Heart left ventricle (tissue), 16 donors: ENCODE measurements at regions not wholly inside any gene's neighbourhood (a gene's known extent, or its start where the extent isn't known, plus 50 kb on each side); places are given as distances from the start of the nearest gene placed in this dataset.

Experiments used
- ATAC-seq, 4 donors: fragments of 200-7000 bp; cut with Tn5 transposase; one replicate each; pipeline ENCODE4 v1.9.1; 2020 to 2022; ENCODE audit warnings: moderate library complexity in 4 of 4, mild to moderate bottlenecking in 3 of 4, moderate number of reproducible peaks in 1 of 4
- DNase-seq, 5 donors: peaks; one replicate each; pipeline ENCODE4 v3.0.0-alpha.2; 2020
- H3K27ac ChIP-seq, 12 donors: fragments of 200-600 bp; sonication (generic) in 4 of 12; one replicate each; pipeline versions ENCODE4 v1.5.0 to v1.8.0; 2016 to 2022; ENCODE audit warnings: mild to moderate bottlenecking in 2 of 12
- H3K27me3 ChIP-seq, 9 donors: fragments of 200-600 bp; sonication (generic) in 2 of 9; one replicate each; pipeline versions ENCODE4 v1.5.1 to v1.8.0; 2016 to 2022; ENCODE audit warnings: mild to moderate bottlenecking in 3 of 9
- H3K36me3 ChIP-seq, 9 donors: fragments of 200-600 bp; sonication (generic) in 2 of 9; one replicate each; pipeline versions ENCODE4 v1.5.0 to v1.8.0; 2018 to 2022; ENCODE audit warnings: mild to moderate bottlenecking in 2 of 9
- H3K4me1 ChIP-seq, 12 donors: fragments of 200-600 bp; sonication (generic) in 4 of 12; one replicate each; pipeline versions ENCODE4 v1.5.0 to v1.8.0; 2016 to 2022; ENCODE audit warnings: mild to moderate bottlenecking in 3 of 12
- H3K4me3 ChIP-seq, 12 donors: fragments of 200-600 bp; sonication (generic) in 4 of 12; one replicate each; pipeline versions ENCODE4 v1.5.0 to v1.8.0; 2017 to 2022; ENCODE audit warnings: mild to moderate bottlenecking in 9 of 12, moderate library complexity in 4 of 12
- H3K9me3 ChIP-seq, 12 donors: fragments of 200-600 bp; sonication (generic) in 4 of 12; one replicate each; pipeline versions ENCODE4 v1.5.0 to v1.8.0; 2016 to 2022; ENCODE audit warnings: mild to moderate bottlenecking in 1 of 12
- POLR2A ChIP-seq, 2 donors: fragments of 450-650 bp; IDR thresholded peaks; one replicate each; pipeline ENCODE4 v1.6.1; 2017; ENCODE audit warnings: antibody characterized with exemption in 2 of 2, mild to moderate bottlenecking in 2 of 2, moderate library complexity in 2 of 2
- WGBS, 4 donors: extraction: QIAGEN DNeasy Blood & Tissue Kit in 2 of 4; methylation state at CpG; one replicate each; pipeline versions ENCODE4 v1.1.5 to v1.1.7; 2013 to 2018; 5-methylcytosine and 5-hydroxymethylcytosine counted together
- intact Hi-C, 10 donors: fragments of 100-400 bp; cut with DNase I; formaldehyde crosslinking; loops; one replicate each; pipeline versions ENCODE4 v1.11.1 to v1.14.2; 2022
- TF ChIP-seq, protein P1 (sequence below), 12 donors: fragments of 200-600 bp; sonication (generic) in 4 of 12; IDR thresholded peaks; one replicate each; pipeline versions ENCODE4 v1.5.0 to v1.8.0; 2018 to 2022; ENCODE audit warnings: antibody characterized with exemption in 12 of 12, mild to moderate bottlenecking in 5 of 12
- donor health status: ischemic (EF 13 %, LVEDD 7.1; RV severe dilation, severe dysfunction).
- donor health status: healthy with polysubstance abuse.
- donor health status: DM: no; HTN: yes; CAD: no.
- donor health status: DM: no; HTN: no; CAD: no.
- donor health status: ischemic (EF 25% LVEDD 6.9; RV normal size, moderate dysfunction).
- donor health status: ischemic (EF 25% LVEDD 5.7; RV mildly dilated, moderate dysfunction).
- donor health status: healthy.
- donor health status: DM: yes; HTN: yes; CAD: no.
- donor health status: ischemic (EF 35%, LVEDD 5.7; RV mildly dilated, moderate dysfunction).
- donor health status: nonischemic (EF 11% LVEDD 7.7; RV severe dilation, severe dysfunction).
- donor health status: DM: yes; HTN: yes; CAD: no.
- donor health status: PGD.
- donor health status: ischemic (EF 29% LVEDD 5.4; RV normal size, mild dysfunction).
- donor health status: nonischemic (EF 23%, LVEDD 6.1; RV moderate dilation, normal function).

DNA sequence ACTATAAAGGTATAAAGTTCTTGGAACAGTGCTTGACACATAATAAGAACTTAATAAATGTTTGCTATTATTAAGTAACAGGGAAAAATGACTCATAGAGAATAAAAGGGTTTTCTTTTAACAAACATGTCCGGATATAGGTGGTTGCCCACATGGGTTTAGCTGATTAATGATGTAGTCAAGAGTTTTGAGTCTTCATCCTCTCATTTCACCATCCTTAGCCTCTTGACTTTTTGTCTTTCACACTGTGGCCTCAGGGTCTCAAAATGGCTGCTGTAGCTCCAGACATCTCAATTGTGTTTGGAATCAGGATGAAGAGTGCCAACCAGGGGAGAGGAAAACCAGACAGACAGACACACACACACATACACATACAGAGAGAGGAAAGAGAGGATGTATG, 97.9 kb downstream of the HSPH1 start:
- intact Hi-C loops, result no loop called here
- peaks cover 0 to 3% (median 0%) of the 10 kb centered on the region in 12 donors for H3K4me1 ChIP-seq
- DNase-seq, result no peak
- WGBS, 4 donors, result 83 to 97% (median 92%) methylated on average over 1 of the region's 1 CpG
- TF ChIP-seq, protein P1, sequence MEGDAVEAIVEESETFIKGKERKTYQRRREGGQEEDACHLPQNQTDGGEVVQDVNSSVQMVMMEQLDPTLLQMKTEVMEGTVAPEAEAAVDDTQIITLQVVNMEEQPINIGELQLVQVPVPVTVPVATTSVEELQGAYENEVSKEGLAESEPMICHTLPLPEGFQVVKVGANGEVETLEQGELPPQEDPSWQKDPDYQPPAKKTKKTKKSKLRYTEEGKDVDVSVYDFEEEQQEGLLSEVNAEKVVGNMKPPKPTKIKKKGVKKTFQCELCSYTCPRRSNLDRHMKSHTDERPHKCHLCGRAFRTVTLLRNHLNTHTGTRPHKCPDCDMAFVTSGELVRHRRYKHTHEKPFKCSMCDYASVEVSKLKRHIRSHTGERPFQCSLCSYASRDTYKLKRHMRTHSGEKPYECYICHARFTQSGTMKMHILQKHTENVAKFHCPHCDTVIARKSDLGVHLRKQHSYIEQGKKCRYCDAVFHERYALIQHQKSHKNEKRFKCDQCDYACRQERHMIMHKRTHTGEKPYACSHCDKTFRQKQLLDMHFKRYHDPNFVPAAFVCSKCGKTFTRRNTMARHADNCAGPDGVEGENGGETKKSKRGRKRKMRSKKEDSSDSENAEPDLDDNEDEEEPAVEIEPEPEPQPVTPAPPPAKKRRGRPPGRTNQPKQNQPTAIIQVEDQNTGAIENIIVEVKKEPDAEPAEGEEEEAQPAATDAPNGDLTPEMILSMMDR (IDR thresholded peaks at IDR 0.05), result no peak
- no peak for TF ChIP-seq POLR2A (IDR thresholded peaks at IDR 0.05)
- H3K27ac ChIP-seq, result no peak overlapping the region
- H3K9me3 ChIP-seq, result peaks cover 0 to 6% (median 0%) of the 10 kb centered on the region in 12 donors
- H3K4me3 ChIP-seq, result no peak overlapping the region
- no peak for ATAC-seq
- peaks cover 0 to 4% (median 0%) of the 10 kb centered on the region in 9 donors for H3K27me3 ChIP-seq
- no peaks in the 10 kb centered on the region for H3K36me3 ChIP-seq

DNA sequence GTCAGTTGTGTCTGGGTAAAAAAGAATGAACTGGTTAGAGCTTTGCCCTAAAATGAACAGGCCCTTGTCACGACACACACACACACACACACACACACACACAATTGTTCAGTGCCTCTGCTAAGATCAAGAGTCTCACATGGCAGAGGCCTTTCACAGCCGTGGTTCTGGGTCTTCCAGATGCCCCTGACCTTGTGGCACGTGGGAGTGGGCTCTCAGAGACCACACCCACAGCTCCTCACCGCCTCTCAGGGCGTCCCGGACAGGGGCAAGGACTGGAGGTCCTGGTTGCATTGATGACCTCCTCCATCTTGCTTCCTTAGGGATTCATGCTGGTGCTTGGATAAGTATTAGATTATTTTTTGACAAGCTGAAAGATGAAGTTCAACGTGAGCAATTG, 101.0 kb downstream of the HSPH1 start:
- Histone ChIP-seq H3K4me1 (peaks cover 0 to 8% (median 0%) of the 10 kb centered on the region in 12 donors), H3K9me3 (peaks cover 0 to 6% (median 0%) of the 10 kb centered on the region in 12 donors), H3K27me3 (peaks cover 0 to 3% (median 0%) of the 10 kb centered on the region in 9 donors), H3K27ac (no peak overlapping the region), H3K36me3 (no peaks in the 10 kb centered on the region), H3K4me3 (no peak overlapping the region)
- TF ChIP-seq, protein P1 (IDR thresholded peaks at IDR 0.05), result no peak
- no peak for TF ChIP-seq POLR2A (IDR thresholded peaks at IDR 0.05)
- intact Hi-C loops, result no loop called here
- ATAC-seq, result no peak
- WGBS, 4 donors, result 81 to 85% (median 83%) methylated on average over 7 of the region's 7 CpGs
- no peak for DNase-seq

DNA sequence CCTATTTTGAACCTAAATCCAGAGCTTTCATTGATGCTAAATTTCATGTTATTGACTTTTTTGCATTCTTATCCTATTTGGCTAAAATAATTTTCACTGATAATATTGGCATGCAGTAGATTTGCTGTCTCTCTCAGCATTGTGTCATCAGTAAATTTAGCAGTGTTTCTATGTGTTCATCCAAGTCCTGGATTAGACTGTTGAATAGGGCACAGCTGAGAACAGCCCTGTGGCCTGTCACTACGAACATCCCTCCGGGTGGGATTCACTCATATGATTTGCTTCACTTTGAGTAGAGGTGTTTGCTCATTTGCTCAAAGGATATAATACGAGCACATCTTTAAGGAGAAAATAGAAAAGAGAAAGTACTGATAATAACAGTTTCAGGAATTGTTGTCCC, 101.5 kb downstream of the HSPH1 start:
- DNase-seq (no peak), ATAC-seq (no peak)
- H3K4me1 ChIP-seq, result peaks cover 0 to 8% (median 0%) of the 10 kb centered on the region in 12 donors
- H3K27ac ChIP-seq, result no peak overlapping the region
- peaks cover 0 to 3% (median 0%) of the 10 kb centered on the region in 9 donors for H3K27me3 ChIP-seq
- H3K36me3 ChIP-seq, result no peaks in the 10 kb centered on the region
- intact Hi-C loops, result no loop called here
- TF ChIP-seq POLR2A (IDR thresholded peaks at IDR 0.05), result no peak
- TF ChIP-seq, protein P1 (IDR thresholded peaks at IDR 0.05), result no peak
- peaks cover 0 to 6% (median 0%) of the 10 kb centered on the region in 12 donors for H3K9me3 ChIP-seq
- WGBS, 4 donors, result 82 to 91% (median 87%) methylated on average over 3 of the region's 3 CpGs
- no peak overlapping the region for H3K4me3 ChIP-seq

DNA sequence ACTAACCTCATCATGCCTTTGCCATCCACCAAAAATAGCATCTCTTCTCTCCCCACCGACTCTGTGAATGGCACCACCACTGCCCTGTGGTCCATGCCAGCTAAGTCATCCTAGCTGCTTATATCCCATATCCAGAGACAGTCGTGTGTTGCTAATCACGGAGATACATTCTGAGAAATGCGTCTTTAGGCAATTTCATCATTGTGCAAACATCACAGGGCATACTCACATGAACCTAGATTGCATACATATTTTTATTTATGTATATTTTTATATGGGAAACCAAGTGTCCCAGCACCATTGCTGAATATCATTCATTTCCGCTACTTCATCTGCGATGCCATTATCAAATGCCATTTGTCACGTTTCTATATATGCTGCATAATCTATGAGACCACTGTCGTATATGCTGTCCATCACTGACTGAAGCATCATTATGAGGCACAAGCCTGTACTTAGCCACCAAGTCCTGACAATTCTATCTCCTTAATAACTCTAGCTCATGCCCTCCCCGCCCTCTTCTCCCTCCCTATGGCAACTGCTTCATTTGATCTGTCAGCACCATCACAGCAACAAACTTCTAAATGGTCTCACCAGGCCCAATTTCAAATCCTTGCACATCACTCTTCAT, 104.2 kb downstream of the HSPH1 start:
- Histone ChIP-seq H3K4me3 (no peak overlapping the region), H3K27ac (no peak overlapping the region), H3K27me3 (peaks cover 0 to 3% (median 0%) of the 10 kb centered on the region in 9 donors), H3K4me1 (peaks cover 0 to 8% (median 0%) of the 10 kb centered on the region in 12 donors), H3K9me3 (no peaks in the 10 kb centered on the region), H3K36me3 (no peaks in the 10 kb centered on the region)
- TF ChIP-seq POLR2A (IDR thresholded peaks at IDR 0.05), result no peak
- TF ChIP-seq, protein P1 (IDR thresholded peaks at IDR 0.05), result no peak
- DNase-seq (no peak), ATAC-seq (no peak)
- 88 to 91% (median 90%) methylated on average over 9 of the region's 9 CpGs for WGBS, 4 donors
- intact Hi-C loops, result no loop called here
